DOHH2 (cell line): ENCODE measurements at regions not wholly inside any gene's neighbourhood (a gene's known extent, or its start where the extent isn't known, plus 50 kb on each side); places are given as distances from the start of the nearest gene placed in this dataset.

ENCODE experiments used
- EZH2phosphoT487 ChIP-seq: fragments of 200-600 bp; sonication (generic); IDR thresholded peaks from 2 replicates; pipeline ENCODE4 v1.6.1; 2017; ENCODE audit warnings: borderline replicate concordance, mild to moderate bottlenecking, antibody characterized with exemption, low read length, moderate library complexity, mixed read lengths
- TF ChIP-seq, protein P1 (sequence below): fragments of 200-600 bp; sonication (generic); IDR thresholded peaks from one replicate; pipeline ENCODE4 v1.5.1; 2014; ENCODE audit warnings: antibody characterized with exemption, mild to moderate bottlenecking, low read depth, low read length; ENCODE audit not compliant: poor library complexity, severe bottlenecking

DNA sequence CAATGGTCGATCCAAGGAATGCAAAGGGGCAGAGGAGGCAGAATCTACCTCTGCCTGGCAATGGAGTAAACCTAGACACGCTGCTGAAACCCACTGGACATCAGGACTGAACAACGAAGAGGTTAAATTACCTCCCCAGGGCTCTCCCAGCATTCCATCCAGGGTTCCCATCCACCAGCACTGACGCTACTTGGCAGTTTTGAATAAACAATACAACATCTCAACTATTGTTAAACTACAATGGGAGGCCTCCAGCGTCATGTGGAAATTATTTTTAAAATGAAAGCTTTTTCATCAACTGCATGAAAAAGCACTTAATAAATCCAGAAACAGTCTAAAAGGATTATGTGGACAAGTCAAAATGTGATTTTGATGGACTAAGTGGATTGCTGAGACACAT lies 96.8 kb upstream of the NHSL1 start:
- TF ChIP-seq, protein P1, sequence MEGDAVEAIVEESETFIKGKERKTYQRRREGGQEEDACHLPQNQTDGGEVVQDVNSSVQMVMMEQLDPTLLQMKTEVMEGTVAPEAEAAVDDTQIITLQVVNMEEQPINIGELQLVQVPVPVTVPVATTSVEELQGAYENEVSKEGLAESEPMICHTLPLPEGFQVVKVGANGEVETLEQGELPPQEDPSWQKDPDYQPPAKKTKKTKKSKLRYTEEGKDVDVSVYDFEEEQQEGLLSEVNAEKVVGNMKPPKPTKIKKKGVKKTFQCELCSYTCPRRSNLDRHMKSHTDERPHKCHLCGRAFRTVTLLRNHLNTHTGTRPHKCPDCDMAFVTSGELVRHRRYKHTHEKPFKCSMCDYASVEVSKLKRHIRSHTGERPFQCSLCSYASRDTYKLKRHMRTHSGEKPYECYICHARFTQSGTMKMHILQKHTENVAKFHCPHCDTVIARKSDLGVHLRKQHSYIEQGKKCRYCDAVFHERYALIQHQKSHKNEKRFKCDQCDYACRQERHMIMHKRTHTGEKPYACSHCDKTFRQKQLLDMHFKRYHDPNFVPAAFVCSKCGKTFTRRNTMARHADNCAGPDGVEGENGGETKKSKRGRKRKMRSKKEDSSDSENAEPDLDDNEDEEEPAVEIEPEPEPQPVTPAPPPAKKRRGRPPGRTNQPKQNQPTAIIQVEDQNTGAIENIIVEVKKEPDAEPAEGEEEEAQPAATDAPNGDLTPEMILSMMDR: no peak
- TF ChIP-seq EZH2phosphoT487: no peak
